Parathyroid adenoma (tissue), 2 donors: ENCODE measurements at regions not wholly inside any gene's neighbourhood (a gene's known extent, or its start where the extent isn't known, plus 50 kb on each side); places are given as distances from the start of the nearest gene placed in this dataset.

Experiments used
- H2AFZ ChIP-seq: fragments of 300-600 bp; sonication (generic); one replicate; pipeline ENCODE4 v1.7.0; 2017; ENCODE audit warnings: antibody characterized with exemption, mild to moderate bottlenecking
- H3K27ac ChIP-seq: fragments of 300-600 bp; sonication (generic); one replicate; pipeline ENCODE4 v1.7.0; 2017
- H3K27me3 ChIP-seq: fragments of 300-600 bp; sonication (generic); one replicate; pipeline ENCODE4 v1.7.0; 2017; ENCODE audit warnings: low read length; ENCODE audit not compliant: control insufficient read depth, insufficient read depth
- H3K36me3 ChIP-seq: fragments of 300-600 bp; sonication (generic); one replicate; pipeline ENCODE4 v1.7.0; 2017; ENCODE audit warnings: low read length; ENCODE audit not compliant: control insufficient read depth, insufficient read depth
- H3K4me1 ChIP-seq: fragments of 300-600 bp; sonication (generic); one replicate; pipeline ENCODE4 v1.7.0; 2017; ENCODE audit warnings: control low read depth
- H3K4me2 ChIP-seq: fragments of 300-600 bp; sonication (generic); one replicate; pipeline ENCODE4 v1.7.0; 2017; ENCODE audit warnings: low read length
- H3K4me3 ChIP-seq: fragments of 300-600 bp; sonication (generic); one replicate; pipeline ENCODE4 v1.7.0; 2017; ENCODE audit warnings: low read depth, low read length
- H3K79me2 ChIP-seq: fragments of 300-600 bp; sonication (generic); one replicate; pipeline ENCODE4 v1.7.0; 2017; ENCODE audit warnings: control low read depth
- H3K9ac ChIP-seq: fragments of 300-600 bp; sonication (generic); one replicate; pipeline ENCODE4 v1.7.0; 2017; ENCODE audit warnings: mild to moderate bottlenecking
- H3K9me3 ChIP-seq: fragments of 300-600 bp; sonication (generic); one replicate; pipeline ENCODE4 v1.7.0; 2017; ENCODE audit warnings: low read length; ENCODE audit not compliant: control insufficient read depth
- CTCF ChIP-seq: fragments of 300-600 bp; sonication (generic); IDR thresholded peaks from one replicate; pipeline ENCODE4 v1.7.0; 2017; ENCODE audit warnings: antibody characterized with exemption, mild to moderate bottlenecking
- donor health status: primary hyperparathyroidism.

GRCh38 chr9:91106415-91107081, 255.2 kb downstream of the AUH start:
- H3K9ac ChIP-seq: no peak overlapping the region
- H3K27ac ChIP-seq: no peak overlapping the region
- no peak overlapping the region for H3K4me2 ChIP-seq
- no peak overlapping the region for H2AFZ ChIP-seq
- H3K36me3 ChIP-seq: no peaks in the 10 kb centered on the region
- no peak overlapping the region for H3K4me3 ChIP-seq
- TF ChIP-seq CTCF: no peak
- H3K4me1 ChIP-seq: no peaks in the 10 kb centered on the region
- H3K27me3 ChIP-seq: no peaks in the 10 kb centered on the region
- no peaks in the 10 kb centered on the region for H3K79me2 ChIP-seq
- no peaks in the 10 kb centered on the region for H3K9me3 ChIP-seq

GRCh38 chr9:91111226-91111625, 250.5 kb downstream of the AUH start:
- Histone ChIP-seq H3K9me3 (no peaks in the 10 kb centered on the region), H3K4me1 (no peaks in the 10 kb centered on the region), H3K27me3 (no peaks in the 10 kb centered on the region), H3K4me3 (no peak overlapping the region), H3K9ac (no peak overlapping the region), H3K79me2 (no peaks in the 10 kb centered on the region), H2AFZ (no peak overlapping the region), H3K36me3 (no peaks in the 10 kb centered on the region), H3K27ac (no peak overlapping the region), H3K4me2 (no peak overlapping the region)
- no peak for TF ChIP-seq CTCF

GRCh38 chr9:91111876-91112275, 249.8 kb downstream of the AUH start:
- H3K4me2 ChIP-seq: no peak overlapping the region
- H3K27me3 ChIP-seq: no peaks in the 10 kb centered on the region
- no peak overlapping the region for H3K9ac ChIP-seq
- no peak overlapping the region for H3K4me3 ChIP-seq
- no peaks in the 10 kb centered on the region for H3K4me1 ChIP-seq
- no peak overlapping the region for H2AFZ ChIP-seq
- H3K27ac ChIP-seq: no peak overlapping the region
- H3K79me2 ChIP-seq: no peaks in the 10 kb centered on the region
- H3K9me3 ChIP-seq: no peaks in the 10 kb centered on the region
- H3K36me3 ChIP-seq: no peaks in the 10 kb centered on the region
- no peak for TF ChIP-seq CTCF

GRCh38 chr9:91113016-91113415, 248.7 kb downstream of the AUH start:
- Histone ChIP-seq H2AFZ (no peak overlapping the region), H3K27ac (no peak overlapping the region), H3K79me2 (no peaks in the 10 kb centered on the region), H3K36me3 (no peaks in the 10 kb centered on the region), H3K9ac (no peak overlapping the region), H3K4me2 (no peak overlapping the region), H3K4me1 (no peaks in the 10 kb centered on the region), H3K4me3 (no peak overlapping the region), H3K9me3 (no peaks in the 10 kb centered on the region), H3K27me3 (no peaks in the 10 kb centered on the region)
- no peak for TF ChIP-seq CTCF

GRCh38 chr9:91114450-91114849, 247.3 kb downstream of the AUH start:
- no peaks in the 10 kb centered on the region for H3K36me3 ChIP-seq
- H3K27ac ChIP-seq: no peak overlapping the region
- H3K79me2 ChIP-seq: no peaks in the 10 kb centered on the region
- no peak overlapping the region for H3K9ac ChIP-seq
- peaks cover 3% of the 10 kb centered on the region for H3K4me1 ChIP-seq
- no peaks in the 10 kb centered on the region for H3K9me3 ChIP-seq
- H3K27me3 ChIP-seq: no peaks in the 10 kb centered on the region
- no peak overlapping the region for H2AFZ ChIP-seq
- TF ChIP-seq CTCF: no peak
- H3K4me2 ChIP-seq: no peak overlapping the region
- H3K4me3 ChIP-seq: no peak overlapping the region
